Osteoblast (primary cell): ENCODE measurements at regions not wholly inside any gene's neighbourhood (a gene's known extent, or its start where the extent isn't known, plus 50 kb on each side); places are given as distances from the start of the nearest gene placed in this dataset.

ENCODE experiments used
- DNase-seq: peaks from one replicate; pipeline ENCODE4 v3.0.0; 2011; ENCODE audit warnings: low spot score, mixed read lengths; ENCODE audit not compliant: insufficient read length; ENCODE audit errors: missing footprints
- H2AFZ ChIP-seq: 2 replicates; pipeline ENCODE4 v1.6.0; 2011; ENCODE audit warnings: mild to moderate bottlenecking, low read length
- H3K27ac ChIP-seq: 2 replicates; pipeline ENCODE4 v1.5.1; 2011; ENCODE audit warnings: mild to moderate bottlenecking, low read depth, low read length, moderate library complexity
- H3K27me3 ChIP-seq: 2 replicates; pipeline ENCODE4 v1.6.0; 2012; ENCODE audit warnings: mild to moderate bottlenecking, control low read depth, inconsistent platforms, low read length, moderate library complexity; ENCODE audit not compliant: insufficient read depth
- H3K36me3 ChIP-seq: 2 replicates; pipeline ENCODE4 v1.5.1; 2011; ENCODE audit warnings: mild to moderate bottlenecking, low read length, control low read depth, moderate library complexity; ENCODE audit not compliant: insufficient read depth
- H3K4me1 ChIP-seq: 2 replicates; pipeline ENCODE4 v1.5.1; 2011; ENCODE audit warnings: mild to moderate bottlenecking, low read length, control low read depth, moderate library complexity; ENCODE audit not compliant: insufficient read depth
- H3K4me2 ChIP-seq: 2 replicates; pipeline ENCODE4 v1.6.0; 2011; ENCODE audit warnings: mild to moderate bottlenecking, low read length; ENCODE audit not compliant: insufficient read depth
- H3K4me3 ChIP-seq: fragments of 200-600 bp; sonication (generic); 3 replicates; pipeline ENCODE4 v1.5.1; 2012; ENCODE audit warnings: mild to moderate bottlenecking, low read length, inconsistent platforms; ENCODE audit not compliant: insufficient read depth
- H3K79me2 ChIP-seq: 2 replicates; pipeline ENCODE4 v1.6.0; 2012; ENCODE audit warnings: mild to moderate bottlenecking, low read length, control low read depth, inconsistent platforms; ENCODE audit not compliant: insufficient read depth
- H3K9me3 ChIP-seq: 2 replicates; pipeline ENCODE4 v1.5.1; 2011; ENCODE audit warnings: low read depth, low read length, control low read depth
- H4K20me1 ChIP-seq: 2 replicates; pipeline ENCODE4 v1.6.0; 2012; ENCODE audit warnings: mild to moderate bottlenecking, low read length, control low read depth; ENCODE audit not compliant: insufficient read depth
- TF ChIP-seq, protein P1 (sequence below): IDR thresholded peaks from 2 replicates; pipeline ENCODE4 v1.5.1; 2011; ENCODE audit warnings: mild to moderate bottlenecking, low read depth, low read length, moderate library complexity; ENCODE audit errors: extremely low read depth

DNA sequence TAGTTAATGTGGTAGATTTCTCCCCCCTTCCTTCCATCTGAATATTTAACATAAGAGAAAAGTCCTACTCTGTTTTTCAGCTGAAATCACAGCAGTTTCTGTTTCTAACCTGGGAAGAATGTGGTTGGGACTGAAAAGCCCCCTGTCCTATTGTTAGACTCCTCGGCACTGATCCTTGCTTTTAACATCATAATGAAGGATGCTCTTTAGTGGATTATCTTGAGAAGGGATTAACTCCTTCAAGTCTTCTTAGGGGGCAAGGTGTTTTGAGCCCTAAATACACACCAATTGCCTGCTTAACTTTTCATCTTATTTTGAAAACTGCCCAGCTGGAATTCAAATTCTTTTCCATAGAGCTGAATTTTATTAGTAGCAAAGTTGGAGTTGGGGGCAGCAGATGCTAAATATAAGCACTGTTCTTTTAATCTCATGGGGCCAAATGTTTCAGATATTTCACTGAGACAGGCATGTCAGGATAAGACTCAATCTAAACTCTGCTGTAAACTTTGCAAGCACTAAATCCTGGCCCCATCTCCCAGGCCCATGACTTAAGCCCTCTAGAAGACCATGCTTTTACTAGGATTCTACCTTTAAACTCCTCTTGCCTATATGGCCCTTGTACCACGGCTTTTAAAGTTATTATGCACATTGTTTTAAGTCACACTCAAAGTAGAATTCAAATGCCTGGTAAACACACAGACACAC is 243.2 kb upstream of the NR2F2 start:
- Histone ChIP-seq H4K20me1 (no peaks in the 10 kb centered on the region), H3K79me2 (no peaks in the 10 kb centered on the region), H3K36me3 (no peaks in the 10 kb centered on the region), H3K4me2 (no peak overlapping the region), H3K4me1 (no peaks in the 10 kb centered on the region), H3K9me3 (no peaks in the 10 kb centered on the region), H2AFZ (no peak overlapping the region), H3K27ac (no peak overlapping the region), H3K27me3 (no peaks in the 10 kb centered on the region), H3K4me3 (no peak overlapping the region)
- TF ChIP-seq, protein P1, sequence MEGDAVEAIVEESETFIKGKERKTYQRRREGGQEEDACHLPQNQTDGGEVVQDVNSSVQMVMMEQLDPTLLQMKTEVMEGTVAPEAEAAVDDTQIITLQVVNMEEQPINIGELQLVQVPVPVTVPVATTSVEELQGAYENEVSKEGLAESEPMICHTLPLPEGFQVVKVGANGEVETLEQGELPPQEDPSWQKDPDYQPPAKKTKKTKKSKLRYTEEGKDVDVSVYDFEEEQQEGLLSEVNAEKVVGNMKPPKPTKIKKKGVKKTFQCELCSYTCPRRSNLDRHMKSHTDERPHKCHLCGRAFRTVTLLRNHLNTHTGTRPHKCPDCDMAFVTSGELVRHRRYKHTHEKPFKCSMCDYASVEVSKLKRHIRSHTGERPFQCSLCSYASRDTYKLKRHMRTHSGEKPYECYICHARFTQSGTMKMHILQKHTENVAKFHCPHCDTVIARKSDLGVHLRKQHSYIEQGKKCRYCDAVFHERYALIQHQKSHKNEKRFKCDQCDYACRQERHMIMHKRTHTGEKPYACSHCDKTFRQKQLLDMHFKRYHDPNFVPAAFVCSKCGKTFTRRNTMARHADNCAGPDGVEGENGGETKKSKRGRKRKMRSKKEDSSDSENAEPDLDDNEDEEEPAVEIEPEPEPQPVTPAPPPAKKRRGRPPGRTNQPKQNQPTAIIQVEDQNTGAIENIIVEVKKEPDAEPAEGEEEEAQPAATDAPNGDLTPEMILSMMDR = no peak
- no peak for DNase-seq

DNA sequence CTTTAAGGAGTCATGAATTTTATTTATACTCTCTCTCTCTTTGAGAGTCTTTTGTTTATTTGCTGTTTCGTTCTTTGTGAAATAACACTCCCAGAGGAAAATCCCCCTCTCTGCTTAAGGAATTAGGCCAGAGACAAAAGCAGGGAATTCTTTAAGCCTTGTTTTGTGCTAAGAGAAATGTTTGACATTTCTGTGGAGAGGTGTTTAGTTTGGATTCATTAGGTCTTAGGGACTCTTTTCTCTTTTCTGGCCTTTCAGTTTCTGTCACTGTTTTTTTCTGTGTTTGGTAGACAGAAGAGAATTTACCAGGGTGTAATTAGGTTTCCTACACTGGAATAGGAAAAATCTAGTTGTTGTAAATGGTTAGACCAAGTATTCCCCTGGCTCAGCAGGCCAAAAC is 241.8 kb upstream of the NR2F2 start:
- H3K4me1 ChIP-seq = no peaks in the 10 kb centered on the region
- H3K27ac ChIP-seq = no peak overlapping the region
- no peaks in the 10 kb centered on the region for H3K9me3 ChIP-seq
- no peak for DNase-seq
- TF ChIP-seq, protein P1 = no peak
- H3K36me3 ChIP-seq = no peaks in the 10 kb centered on the region
- H3K79me2 ChIP-seq = no peaks in the 10 kb centered on the region
- H3K4me2 ChIP-seq = no peak overlapping the region
- no peaks in the 10 kb centered on the region for H4K20me1 ChIP-seq
- H3K4me3 ChIP-seq = no peak overlapping the region
- no peaks in the 10 kb centered on the region for H3K27me3 ChIP-seq
- H2AFZ ChIP-seq = no peak overlapping the region

DNA sequence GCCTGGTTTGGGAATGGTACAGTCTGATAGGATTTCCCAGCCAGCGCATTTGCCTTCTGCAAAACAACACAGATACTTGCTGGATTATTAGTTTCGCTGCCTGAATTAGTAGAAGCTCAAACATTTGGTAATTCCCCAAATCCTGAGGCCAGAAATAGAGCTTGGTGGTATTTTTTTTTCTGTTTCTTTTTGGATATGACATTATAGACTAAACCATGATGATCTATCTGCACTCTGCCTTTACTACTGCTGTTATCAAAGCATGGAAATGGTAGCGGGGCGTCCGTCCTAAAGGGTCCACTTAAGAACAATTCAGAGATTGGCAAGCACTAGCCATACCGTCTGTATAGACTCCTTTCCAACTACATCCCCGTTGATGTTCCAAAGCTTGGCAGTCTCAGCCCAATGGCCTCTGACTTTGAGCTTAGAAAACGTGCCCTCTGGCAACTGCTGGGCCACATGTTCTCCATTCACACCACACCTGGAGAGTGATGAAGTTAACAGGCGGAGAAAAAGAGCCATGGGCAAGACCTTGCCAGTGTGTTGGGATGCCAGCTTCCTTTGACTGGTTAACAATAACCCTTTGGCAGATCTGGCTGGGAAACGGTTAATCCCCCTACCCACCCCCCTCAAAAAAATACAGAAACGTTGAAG is 241.0 kb upstream of the NR2F2 start:
- Histone ChIP-seq H2AFZ (no peak overlapping the region), H3K4me2 (no peak overlapping the region), H3K4me3 (no peak overlapping the region), H3K79me2 (no peaks in the 10 kb centered on the region), H3K36me3 (no peaks in the 10 kb centered on the region), H3K27me3 (no peaks in the 10 kb centered on the region), H3K4me1 (no peaks in the 10 kb centered on the region), H3K27ac (no peak overlapping the region), H3K9me3 (no peaks in the 10 kb centered on the region), H4K20me1 (no peaks in the 10 kb centered on the region)
- TF ChIP-seq, protein P1 = no peak
- DNase-seq = no peak

DNA sequence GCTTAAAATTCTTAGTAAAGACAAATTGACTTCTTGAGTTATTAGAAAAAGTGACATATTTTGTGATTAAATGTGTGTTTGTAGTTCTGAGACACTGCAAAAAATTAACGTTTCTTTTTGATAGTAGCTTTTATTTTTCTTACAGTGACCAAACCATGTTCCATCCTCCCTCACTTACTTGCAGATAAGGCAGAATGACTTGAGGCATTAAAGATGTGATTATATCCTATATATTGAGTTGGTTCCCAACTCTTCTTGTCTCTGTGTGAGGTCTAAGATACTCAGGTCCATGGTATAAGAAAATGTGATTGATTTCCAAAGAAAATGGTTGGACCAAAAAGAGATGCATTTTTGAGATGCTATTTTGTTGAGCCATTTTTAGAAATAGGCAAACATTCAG is 238.3 kb upstream of the NR2F2 start:
- Histone ChIP-seq H3K9me3 (no peaks in the 10 kb centered on the region), H3K27me3 (no peaks in the 10 kb centered on the region)

More for the DNA sequence above, 238.3 kb upstream of the NR2F2 start:
- H3K27ac ChIP-seq = no peak overlapping the region
- no peak overlapping the region for H3K4me3 ChIP-seq
- no peaks in the 10 kb centered on the region for H4K20me1 ChIP-seq
- H3K36me3 ChIP-seq = no peaks in the 10 kb centered on the region
- H3K4me2 ChIP-seq = no peak overlapping the region
- TF ChIP-seq, protein P1 = no peak
- no peaks in the 10 kb centered on the region for H3K4me1 ChIP-seq
- H2AFZ ChIP-seq = no peak overlapping the region
- no peak for DNase-seq
- no peaks in the 10 kb centered on the region for H3K79me2 ChIP-seq
